Pulmonary artery endothelial cell (primary cell): ENCODE measurements at regions not wholly inside any gene's neighbourhood (a gene's known extent, or its start where the extent isn't known, plus 50 kb on each side); places are given as distances from the start of the nearest gene placed in this dataset.
"Not testable (repeated sequence)": the region's sequence is repeated elsewhere in the genome, so short reads cannot be mapped to it uniquely, and the experiment has no call there.

Experiments
- DNase-seq: peaks from one replicate; pipeline ENCODE4 v3.0.0-alpha.2; 2011; ENCODE audit warnings: low read depth, low spot score

- not testable (repeated sequence) for DNase-seq
Measured at GRCh38 chr7:116373229-116373628, 126.3 kb upstream of the CAV2 start.

GRCh38 chr7:116377721-116378120, 121.8 kb upstream of the CAV2 start:
- no peak for DNase-seq

- DNase-seq: no peak
Measured at GRCh38 chr7:116380025-116380424, 119.5 kb upstream of the CAV2 start.

- DNase-seq: no peak
Measured at GRCh38 chr7:116382375-116382774, 117.2 kb upstream of the CAV2 start.

GRCh38 chr7:116384936-116385635, 114.5 kb upstream of the CAV2 start:
- no peak for DNase-seq

- no peak for DNase-seq
Measured at GRCh38 chr7:116386674-116387073, 112.9 kb upstream of the CAV2 start.

GRCh38 chr7:116390363-116390762, 109.2 kb upstream of the CAV2 start:
- DNase-seq: no peak

GRCh38 chr7:116392806-116393205, 106.7 kb upstream of the CAV2 start:
- no peak for DNase-seq

- peak; percentile 69 for DNase-seq
Measured at GRCh38 chr7:116393654-116394053, 105.9 kb upstream of the CAV2 start.

GRCh38 chr7:116394106-116394505, 105.4 kb upstream of the CAV2 start:
- DNase-seq: no peak

- DNase-seq: peak; percentile 68
Measured at GRCh38 chr7:116395141-116395791, 104.3 kb upstream of the CAV2 start.

- no peak for DNase-seq
Measured at GRCh38 chr7:116398672-116399071, 100.9 kb upstream of the CAV2 start.

- no peak for DNase-seq
Measured at GRCh38 chr7:116399819-116400218, 99.7 kb upstream of the CAV2 start.

GRCh38 chr7:116400522-116400921, 99.0 kb upstream of the CAV2 start:
- DNase-seq: no peak

- no peak for DNase-seq
Measured at GRCh38 chr7:116401711-116402110, 97.8 kb upstream of the CAV2 start.

- DNase-seq: no peak
Measured at GRCh38 chr7:116403265-116403664, 96.3 kb upstream of the CAV2 start.

GRCh38 chr7:116404389-116404788, 95.1 kb upstream of the CAV2 start:
- DNase-seq: no peak

- DNase-seq: no peak
Measured at GRCh38 chr7:116405810-116406209, 93.7 kb upstream of the CAV2 start.

- no peak for DNase-seq
Measured at GRCh38 chr7:116407165-116407564, 92.4 kb upstream of the CAV2 start.

- DNase-seq: peak; percentile 32
Measured at GRCh38 chr7:116408166-116408565, 91.4 kb upstream of the CAV2 start.

GRCh38 chr7:116408831-116409453, 90.6 kb upstream of the CAV2 start:
- DNase-seq: not testable (repeated sequence)

- not testable (repeated sequence) for DNase-seq
Measured at GRCh38 chr7:116410694-116411093, 88.8 kb upstream of the CAV2 start.
